B cell (primary cell): ENCODE measurements at regions not wholly inside any gene's neighbourhood (a gene's known extent, or its start where the extent isn't known, plus 50 kb on each side); places are given as distances from the start of the nearest gene placed in this dataset.

Experiments
- ATAC-seq: fragments of 200-7000 bp; cut with Tn5 transposase; one replicate; pipeline ENCODE4 v1.10.0; 2021; ENCODE audit warnings: low read depth, mild to moderate bottlenecking, moderate number of reproducible peaks, moderate library complexity
- CTCF ChIA-PET: fragments of 350-600 bp; sonication (Branson Sonifier 250); formaldehyde crosslinking; loops from one replicate; lab custom pipeline; 2021; ENCODE audit warnings: antibody characterized with exemption, inconsistent platforms; lab: Charles Lee
- POLR2A ChIA-PET: fragments of 350-600 bp; sonication (Branson Sonifier 250); formaldehyde crosslinking; loops from one replicate; lab custom pipeline; 2021; ENCODE audit warnings: antibody characterized with exemption; lab: Charles Lee
- DNase-seq: peaks from one replicate; pipeline ENCODE4 v3.0.0; 2013
- H2AFZ ChIP-seq: 2 replicates; pipeline ENCODE4 v1.6.1; 2012; ENCODE audit warnings: mild to moderate bottlenecking, low read depth, low read length; ENCODE audit not compliant: insufficient read depth, poor library complexity, severe bottlenecking
- H3K27ac ChIP-seq, 2 donors: 1 replicate in 1 of 2; 2 replicates in 1 of 2; pipeline ENCODE4 v1.5.1; 2012 to 2013; ENCODE audit warnings: low read length in 2 of 2, mild to moderate bottlenecking in 2 of 2, moderate library complexity in 1 of 2
- H3K27me3 ChIP-seq, 4 experiments: fragments of 200-600 bp in 1 of 4; sonication (generic) in 1 of 4; replicated peaks in 1 of 4; 1 replicate in 2 of 4; 2 replicates in 2 of 4; pipeline versions ENCODE4 v1.6.1 to v1.7.0; 2013 to 2016; ENCODE audit warnings: low read length in 3 of 4, mild to moderate bottlenecking in 2 of 4, mixed read lengths in 1 of 4, moderate library complexity in 1 of 4; ENCODE audit not compliant: insufficient read depth in 4 of 4, control insufficient read depth in 3 of 4; ENCODE audit errors: control extremely low read depth in 1 of 4
- H3K36me3 ChIP-seq, 2 experiments: replicated peaks in 1 of 2; 1 replicate in 1 of 2; 2 replicates in 1 of 2; pipeline versions ENCODE4 v1.6.1 to v1.7.1; 2013; ENCODE audit warnings: low read length in 1 of 2; ENCODE audit not compliant: insufficient read depth in 2 of 2, control insufficient read depth in 1 of 2; ENCODE audit errors: control extremely low read depth in 1 of 2, extremely low read depth in 1 of 2
- H3K4me1 ChIP-seq, 2 donors: fragments of 200-600 bp in 1 of 2; sonication (generic) in 1 of 2; 1 replicate in 1 of 2; 2 replicates in 1 of 2; pipeline versions ENCODE4 v1.5.1 to v1.6.1; 2013 to 2017; ENCODE audit warnings: low read length in 2 of 2; ENCODE audit not compliant: control insufficient read depth in 2 of 2, insufficient read depth in 2 of 2
- H3K4me2 ChIP-seq: replicated peaks from 2 replicates; pipeline ENCODE3; 2012; ENCODE audit warnings: mild to moderate bottlenecking, low read depth, low read length; ENCODE audit not compliant: poor library complexity, severe bottlenecking
- H3K4me3 ChIP-seq, 5 experiments: fragments of 200-600 bp in 1 of 5; sonication (generic) in 1 of 5; 1 replicate in 3 of 5; 2 replicates in 2 of 5; pipeline versions ENCODE4 v1.5.1 to v1.7.0; 2011 to 2016; ENCODE audit warnings: low read length in 4 of 5, mild to moderate bottlenecking in 4 of 5, low read depth in 2 of 5, control low read depth in 1 of 5, moderate library complexity in 1 of 5; ENCODE audit not compliant: insufficient read depth in 1 of 5; ENCODE audit errors: control extremely low read depth in 1 of 5, extremely low read depth in 1 of 5
- H3K79me2 ChIP-seq: fragments of 200-600 bp; sonication (generic); one replicate; pipeline ENCODE4 v1.6.0; 2016; ENCODE audit warnings: low read length; ENCODE audit not compliant: control insufficient read depth, insufficient read depth
- H3K9ac ChIP-seq: fragments of 200-600 bp; sonication (generic); 2 replicates; pipeline ENCODE4 v1.6.1; 2017; ENCODE audit warnings: mild to moderate bottlenecking, low read length, moderate library complexity
- H3K9me3 ChIP-seq, 3 donors: one replicate each; pipeline versions ENCODE4 v1.6.1 to v1.7.1; 2013; ENCODE audit warnings: low read length in 2 of 3; ENCODE audit not compliant: control insufficient read depth in 2 of 3, insufficient read depth in 1 of 3; ENCODE audit errors: control extremely low read depth in 1 of 3
- H4K20me1 ChIP-seq: 2 replicates; pipeline ENCODE4 v1.6.0; 2012; ENCODE audit warnings: mild to moderate bottlenecking, low read length; ENCODE audit not compliant: insufficient read depth, control insufficient read depth, poor library complexity, severe bottlenecking
- H3K27ac Mint-ChIP-seq: one replicate; pipeline ENCODE4 v1.8.0; 2021; ENCODE audit warnings: mixed read lengths
- H3K27me3 Mint-ChIP-seq: one replicate; pipeline ENCODE4 v1.8.0; 2021; ENCODE audit warnings: mixed read lengths
- H3K4me1 Mint-ChIP-seq: one replicate; pipeline ENCODE4 v1.8.0; 2021; ENCODE audit warnings: mixed read lengths
- H3K4me3 Mint-ChIP-seq: one replicate; pipeline ENCODE4 v1.8.0; 2021; ENCODE audit warnings: mixed read lengths
- H3K9me3 Mint-ChIP-seq: one replicate; pipeline ENCODE4 v1.8.0; 2022; ENCODE audit warnings: mixed read lengths; ENCODE audit not compliant: insufficient read depth
- CTCF ChIP-seq: fragments of 200-600 bp; IDR thresholded peaks from one replicate; pipeline ENCODE4 v1.8.0; 2022; ENCODE audit warnings: antibody characterized with exemption, mild to moderate bottlenecking
- EZH2 ChIP-seq: IDR thresholded peaks from 2 replicates; pipeline ENCODE4 v1.6.1; 2012; ENCODE audit warnings: borderline replicate concordance, low read depth, mild to moderate bottlenecking, moderate library complexity, low read length; ENCODE audit not compliant: insufficient read depth, poor library complexity, severe bottlenecking
- WGBS: methylation state at CpG from one replicate; pipeline ENCODE4 v1.1.5; 2013; ENCODE audit warnings: missing lambda C conversion rate; ENCODE audit not compliant: insufficient coverage; 5-methylcytosine and 5-hydroxymethylcytosine counted together
- intact Hi-C: fragments of 100-400 bp; cut with micrococcal nuclease; formaldehyde crosslinking; loops from one replicate; pipeline ENCODE4 v1.10.0; 2022

GRCh38 chrX:35700121-35700520 lies 98.0 kb upstream of the MAGEB16 start:
- Mint-ChIP-seq H3K4me3 (no peak overlapping the region), H3K9me3 (no peaks in the 10 kb centered on the region)

GRCh38 chrX:35711281-35711680 lies 86.9 kb upstream of the MAGEB16 start:
- Histone ChIP-seq H3K27me3 (no peaks in the 10 kb centered on the region), H3K4me3 (no peak overlapping the region), H4K20me1 (no peaks in the 10 kb centered on the region), H3K4me2 (no peak overlapping the region), H2AFZ (no peak overlapping the region), H3K27ac (no peak overlapping the region), H3K4me1 (no peaks in the 10 kb centered on the region), H3K9me3 (no peaks in the 10 kb centered on the region), H3K9ac (no peak overlapping the region), H3K36me3 (no peaks in the 10 kb centered on the region), H3K79me2 (no peaks in the 10 kb centered on the region)
- intact Hi-C loops: no loop called here
- H3K4me3 Mint-ChIP-seq: no peak overlapping the region
- no peaks in the 10 kb centered on the region for H3K4me1 Mint-ChIP-seq
- ATAC-seq: no peak
- H3K9me3 Mint-ChIP-seq: no peaks in the 10 kb centered on the region
- H3K27ac Mint-ChIP-seq: no peak overlapping the region
- no peaks in the 10 kb centered on the region for H3K27me3 Mint-ChIP-seq
- DNase-seq: no peak
- ChIA-PET CTCF (no interaction called here), POLR2A (no interaction called here)
- TF ChIP-seq CTCF: no peak
- TF ChIP-seq EZH2: no peak

More at GRCh38 chrX:35700121-35700520, 98.0 kb upstream of the MAGEB16 start:
- H3K9ac ChIP-seq: no peak overlapping the region
- H3K27ac ChIP-seq: no peak overlapping the region
- no peak for ATAC-seq
- H4K20me1 ChIP-seq: no peaks in the 10 kb centered on the region
- H3K36me3 ChIP-seq: no peaks in the 10 kb centered on the region
- H3K4me2 ChIP-seq: no peak overlapping the region
- Mint-ChIP-seq H3K27me3 (no peaks in the 10 kb centered on the region), H3K4me1 (no peaks in the 10 kb centered on the region), H3K27ac (no peak overlapping the region)
- H3K9me3 ChIP-seq: no peaks in the 10 kb centered on the region
- no peak overlapping the region for H2AFZ ChIP-seq
- H3K79me2 ChIP-seq: no peaks in the 10 kb centered on the region
- H3K4me3 ChIP-seq: no peak overlapping the region
- DNase-seq: no peak
- H3K27me3 ChIP-seq: no peaks in the 10 kb centered on the region
- ChIA-PET CTCF (no interaction called here), POLR2A (no interaction called here)
- TF ChIP-seq CTCF (no peak), EZH2 (no peak)
- intact Hi-C loops: no loop called here
- no peaks in the 10 kb centered on the region for H3K4me1 ChIP-seq
- WGBS: 20% methylated on average over 1 of the region's 1 CpG
